ENCODE measurements at regions not wholly inside any gene's neighbourhood (a gene's known extent, or its start where the extent isn't known, plus 50 kb on each side); places are given as distances from the start of the nearest gene placed in this dataset.

GRCh38 chr1:79074975-79075374 is 68.4 kb upstream of the ADGRL4 start:
- no peak overlapping the region for H3K4me3 ChIP-seq (ENCODE audit: low read depth, low read length)

GRCh38 chr1:79069828-79070227 is 63.3 kb upstream of the ADGRL4 start:
- H3K4me3 ChIP-seq (ENCODE audit: low read depth, low read length) = no peak overlapping the region

- no peak overlapping the region for H3K4me3 ChIP-seq (ENCODE audit: low read depth, low read length)
Measured at GRCh38 chr1:79059341-79059740, 52.8 kb upstream of the ADGRL4 start.

Measured in iPS-11a (cell line).